GM23248 (cell line): ENCODE measurements at regions not wholly inside any gene's neighbourhood (a gene's known extent, or its start where the extent isn't known, plus 50 kb on each side); places are given as distances from the start of the nearest gene placed in this dataset.

ENCODE experiments used
- EZH2 ChIP-seq: fragments of 200-600 bp; sonication (generic); IDR thresholded peaks from 2 replicates; pipeline ENCODE4 v1.6.1; 2018; ENCODE audit warnings: antibody characterized with exemption, mild to moderate bottlenecking; ENCODE audit not compliant: insufficient read depth, poor library complexity, severe bottlenecking
- EZH2phosphoT487 ChIP-seq: fragments of 200-600 bp; sonication (generic); IDR thresholded peaks from 2 replicates; pipeline ENCODE4 v1.6.1; 2018; ENCODE audit warnings: antibody characterized with exemption, moderate library complexity, mild to moderate bottlenecking, low read depth; ENCODE audit not compliant: insufficient read depth

- TF ChIP-seq EZH2, result no peak
- TF ChIP-seq EZH2phosphoT487, result no peak
These were observed 62.8 kb upstream of the WASF3 start for GRCh38 chr13:26494571-26495195.
